NK-92 treated with Interleukin-12 subunit alpha and Interleukin-12 subunit beta, amount 100 ng/mL, for 24 hours (cell line): ENCODE measurements at regions not wholly inside any gene's neighbourhood (a gene's known extent, or its start where the extent isn't known, plus 50 kb on each side); places are given as distances from the start of the nearest gene placed in this dataset.
A peak's percentile ranks its signal among the peaks of the same experiment; 100 is the strongest.
"Not testable (repeated sequence)": the region's sequence is repeated elsewhere in the genome, so short reads cannot be mapped to it uniquely, and the experiment has no call there.

Experiments used
- DNase-seq: peaks from one replicate; lab custom pipeline; 2025; lab: John Stamatoyannopoulos, UW

GRCh38 chr16:33711616-33712015 is 252.2 kb downstream of the TP53TG3F start:
- not testable (repeated sequence) for DNase-seq

GRCh38 chr16:33712308-33712707 is 252.9 kb downstream of the TP53TG3F start:
- DNase-seq = not testable (repeated sequence)

GRCh38 chr16:33712851-33713709 is 253.7 kb downstream of the TP53TG3F start:
- DNase-seq = not testable (repeated sequence)

- not testable (repeated sequence) for DNase-seq
Observed at GRCh38 chr16:33713710-33714538, 254.5 kb downstream of the TP53TG3F start.

GRCh38 chr16:33731167-33731566 is 271.8 kb downstream of the TP53TG3F start:
- DNase-seq = not testable (repeated sequence)

GRCh38 chr16:33734650-33735049 is 275.2 kb downstream of the TP53TG3F start:
- DNase-seq = not testable (repeated sequence)

- DNase-seq = not testable (repeated sequence)
Observed at GRCh38 chr16:33766869-33767765, 307.7 kb downstream of the TP53TG3F start.

GRCh38 chr16:33768710-33769109 is 309.3 kb downstream of the TP53TG3F start:
- not testable (repeated sequence) for DNase-seq

GRCh38 chr16:33769180-33769846 is 309.9 kb downstream of the TP53TG3F start:
- not testable (repeated sequence) for DNase-seq

GRCh38 chr16:33770478-33770877 is 311.1 kb downstream of the TP53TG3F start:
- DNase-seq = not testable (repeated sequence)

GRCh38 chr16:33771211-33771610 is 311.8 kb downstream of the TP53TG3F start:
- DNase-seq = not testable (repeated sequence)

- not testable (repeated sequence) for DNase-seq
Observed at GRCh38 chr16:33773966-33774365, 314.6 kb downstream of the TP53TG3F start.

GRCh38 chr16:33774724-33775123 is 315.3 kb downstream of the TP53TG3F start:
- DNase-seq = not testable (repeated sequence)

- DNase-seq = not testable (repeated sequence)
Observed at GRCh38 chr16:33816328-33816944, 357.0 kb downstream of the TP53TG3F start.

GRCh38 chr16:33824736-33825135 is 365.3 kb downstream of the TP53TG3F start:
- DNase-seq = not testable (repeated sequence)

- not testable (repeated sequence) for DNase-seq
Observed at GRCh38 chr16:33827522-33827921, 368.1 kb downstream of the TP53TG3F start.

- not testable (repeated sequence) for DNase-seq
Observed at GRCh38 chr16:33839157-33839556, 379.7 kb downstream of the TP53TG3F start.

- DNase-seq = peak; percentile 15
Observed at GRCh38 chr16:33844533-33844932, 385.1 kb downstream of the TP53TG3F start.
